ENCODE measurements at regions not wholly inside any gene's neighbourhood (a gene's known extent, or its start where the extent isn't known, plus 50 kb on each side); places are given as distances from the start of the nearest gene placed in this dataset.
"Not testable (repeated sequence)": the region's sequence is repeated elsewhere in the genome, so short reads cannot be mapped to it uniquely, and the experiment has no call there.

DNA sequence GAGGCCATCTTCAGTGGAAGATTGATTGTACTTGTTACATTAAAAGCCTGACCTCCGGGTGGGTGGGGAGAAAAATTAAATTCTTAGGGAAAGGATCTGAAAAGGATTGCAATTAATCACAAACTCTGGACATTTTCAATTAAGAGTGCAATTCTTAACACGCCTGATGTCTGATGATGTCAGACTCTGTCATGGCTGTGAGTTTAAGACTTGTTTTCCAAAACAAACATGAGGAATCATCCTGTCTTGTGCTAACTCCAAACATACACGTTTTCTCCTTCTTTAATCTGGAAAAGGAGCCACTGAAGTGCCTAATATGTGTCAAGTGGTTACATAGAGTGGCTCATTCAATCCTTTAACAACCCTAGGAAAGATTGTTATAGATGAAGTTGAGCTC is 60.4 kb upstream of the SMIM23 start:
- DNase-seq: no peak

DNA sequence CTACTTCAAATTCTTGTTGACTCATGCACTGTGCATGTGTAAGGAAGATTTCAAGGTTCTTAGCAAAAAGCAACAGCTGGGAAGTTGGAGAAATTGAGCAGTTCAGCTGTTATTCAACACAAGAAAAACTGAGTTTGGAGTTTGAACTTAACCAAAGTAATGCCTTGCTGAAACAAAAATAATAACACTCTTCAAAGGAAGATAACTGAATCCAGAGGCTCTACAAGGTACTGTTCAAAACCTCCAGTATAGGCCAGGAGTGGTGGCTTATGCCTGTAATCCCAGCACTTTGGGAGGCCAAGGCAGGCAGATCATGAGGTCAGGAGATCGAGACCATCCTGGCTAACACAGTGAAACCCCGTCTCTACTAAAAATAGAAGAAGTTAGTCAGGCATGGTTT is 58.8 kb upstream of the SMIM23 start:
- not testable (repeated sequence) for DNase-seq

DNA sequence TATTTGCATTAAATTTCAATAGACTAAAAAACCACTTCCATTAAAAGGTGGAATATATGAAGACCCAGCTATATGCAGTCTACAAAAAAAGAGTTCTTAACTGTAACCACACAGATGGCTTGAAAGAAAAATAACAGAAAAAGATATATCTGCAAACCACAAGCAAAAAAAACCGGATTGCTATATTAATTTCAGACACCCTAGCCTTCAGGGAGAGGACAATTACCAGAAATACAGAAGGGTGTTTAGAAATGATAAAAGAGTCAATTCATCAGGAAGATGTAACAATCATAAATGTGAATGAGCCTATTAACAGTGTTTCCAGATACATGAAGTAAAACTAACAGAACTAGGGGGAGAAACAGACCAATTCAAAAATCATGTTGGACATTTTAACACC is 56.9 kb upstream of the SMIM23 start:
- DNase-seq: no peak
